GM12874 (cell line): ENCODE measurements at regions not wholly inside any gene's neighbourhood (a gene's known extent, or its start where the extent isn't known, plus 50 kb on each side); places are given as distances from the start of the nearest gene placed in this dataset.

Source experiments
- TF ChIP-seq, protein P1 (sequence below): IDR thresholded peaks from 2 replicates; pipeline ENCODE4 v1.5.1; 2011; ENCODE audit warnings: low read depth, mild to moderate bottlenecking, control low read depth, low read length, moderate library complexity; ENCODE audit not compliant: insufficient read depth

DNA sequence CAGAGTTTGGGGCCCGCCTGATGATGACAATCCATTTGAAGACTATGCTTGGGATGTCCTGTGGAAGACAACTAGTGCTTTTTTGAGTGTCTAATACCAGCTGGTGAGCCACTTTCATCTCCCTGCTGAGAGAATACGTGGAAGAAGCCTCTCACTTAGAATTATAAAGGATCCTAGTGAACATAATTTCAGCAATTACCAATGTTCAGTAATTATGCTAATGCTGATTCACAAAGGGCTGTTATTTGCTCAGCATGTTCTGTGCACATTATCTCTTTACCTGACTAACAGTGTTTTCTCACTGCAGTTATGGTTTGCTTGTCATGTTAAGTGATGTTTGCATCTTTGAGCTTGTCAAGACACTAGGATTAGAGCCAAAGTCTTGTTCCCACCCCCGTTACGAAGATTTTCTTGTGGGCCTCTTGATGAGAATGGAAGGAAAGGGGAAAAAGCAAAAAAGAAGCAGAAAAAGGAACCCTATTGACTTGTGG lies 282.1 kb upstream of the CHD6 start:
- TF ChIP-seq, protein P1, sequence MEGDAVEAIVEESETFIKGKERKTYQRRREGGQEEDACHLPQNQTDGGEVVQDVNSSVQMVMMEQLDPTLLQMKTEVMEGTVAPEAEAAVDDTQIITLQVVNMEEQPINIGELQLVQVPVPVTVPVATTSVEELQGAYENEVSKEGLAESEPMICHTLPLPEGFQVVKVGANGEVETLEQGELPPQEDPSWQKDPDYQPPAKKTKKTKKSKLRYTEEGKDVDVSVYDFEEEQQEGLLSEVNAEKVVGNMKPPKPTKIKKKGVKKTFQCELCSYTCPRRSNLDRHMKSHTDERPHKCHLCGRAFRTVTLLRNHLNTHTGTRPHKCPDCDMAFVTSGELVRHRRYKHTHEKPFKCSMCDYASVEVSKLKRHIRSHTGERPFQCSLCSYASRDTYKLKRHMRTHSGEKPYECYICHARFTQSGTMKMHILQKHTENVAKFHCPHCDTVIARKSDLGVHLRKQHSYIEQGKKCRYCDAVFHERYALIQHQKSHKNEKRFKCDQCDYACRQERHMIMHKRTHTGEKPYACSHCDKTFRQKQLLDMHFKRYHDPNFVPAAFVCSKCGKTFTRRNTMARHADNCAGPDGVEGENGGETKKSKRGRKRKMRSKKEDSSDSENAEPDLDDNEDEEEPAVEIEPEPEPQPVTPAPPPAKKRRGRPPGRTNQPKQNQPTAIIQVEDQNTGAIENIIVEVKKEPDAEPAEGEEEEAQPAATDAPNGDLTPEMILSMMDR: no peak

DNA sequence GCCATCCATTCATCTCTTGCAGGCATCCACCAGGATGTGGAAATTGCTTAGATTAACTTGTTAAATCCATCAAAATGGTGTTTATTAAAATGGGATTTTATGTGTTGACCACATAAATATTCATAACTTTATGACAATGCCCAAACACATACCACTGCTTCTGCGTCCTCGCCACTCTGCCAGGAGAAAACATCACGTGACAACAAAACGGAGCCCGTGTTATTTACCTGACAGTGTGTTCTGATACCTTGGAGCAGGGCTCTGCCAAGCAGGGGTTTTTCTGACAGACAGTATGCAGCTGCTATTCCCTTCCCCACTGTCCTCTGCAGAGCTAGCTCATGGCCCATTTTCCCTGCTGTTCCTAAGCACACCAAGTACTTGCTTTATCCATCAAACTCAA lies 279.5 kb upstream of the CHD6 start:
- TF ChIP-seq, protein P1: no peak

DNA sequence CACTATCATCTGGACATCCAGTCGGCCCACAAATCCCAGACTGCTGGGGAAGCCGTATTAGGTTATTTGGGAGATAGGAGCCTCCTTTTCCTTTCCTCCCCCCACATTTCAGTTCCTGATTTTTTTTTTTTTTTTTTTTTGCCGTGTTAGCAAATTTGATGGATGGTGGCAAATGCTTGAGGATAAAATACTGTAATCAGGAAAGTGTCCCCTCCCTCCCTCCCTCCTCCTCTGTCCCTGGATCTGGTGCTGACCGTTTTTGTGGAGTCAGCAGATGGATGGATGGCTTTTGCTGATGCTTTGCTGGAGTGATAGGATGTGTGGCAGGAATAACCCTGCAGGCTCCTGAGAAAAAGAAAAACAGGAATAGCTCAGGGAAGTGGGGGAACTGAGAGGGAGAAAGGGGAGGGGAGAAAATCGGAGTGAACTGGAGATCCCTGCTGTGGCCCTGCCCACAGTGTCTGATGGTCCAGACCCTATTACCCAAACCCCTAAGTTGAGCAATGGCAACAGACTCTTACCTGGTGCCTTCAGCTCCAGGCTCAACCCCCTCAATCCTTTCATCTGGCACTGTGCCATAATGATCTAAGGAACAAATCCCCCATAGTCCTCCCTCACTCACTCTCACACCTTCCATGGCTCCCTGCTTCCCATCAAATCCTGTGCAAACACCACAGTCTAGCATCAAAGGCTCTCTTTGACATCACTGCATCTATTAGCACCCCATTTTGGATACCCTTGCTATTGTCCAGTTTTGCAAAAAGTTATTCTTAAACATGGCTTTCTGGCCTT lies 277.3 kb upstream of the CHD6 start:
- TF ChIP-seq, protein P1: no peak

DNA sequence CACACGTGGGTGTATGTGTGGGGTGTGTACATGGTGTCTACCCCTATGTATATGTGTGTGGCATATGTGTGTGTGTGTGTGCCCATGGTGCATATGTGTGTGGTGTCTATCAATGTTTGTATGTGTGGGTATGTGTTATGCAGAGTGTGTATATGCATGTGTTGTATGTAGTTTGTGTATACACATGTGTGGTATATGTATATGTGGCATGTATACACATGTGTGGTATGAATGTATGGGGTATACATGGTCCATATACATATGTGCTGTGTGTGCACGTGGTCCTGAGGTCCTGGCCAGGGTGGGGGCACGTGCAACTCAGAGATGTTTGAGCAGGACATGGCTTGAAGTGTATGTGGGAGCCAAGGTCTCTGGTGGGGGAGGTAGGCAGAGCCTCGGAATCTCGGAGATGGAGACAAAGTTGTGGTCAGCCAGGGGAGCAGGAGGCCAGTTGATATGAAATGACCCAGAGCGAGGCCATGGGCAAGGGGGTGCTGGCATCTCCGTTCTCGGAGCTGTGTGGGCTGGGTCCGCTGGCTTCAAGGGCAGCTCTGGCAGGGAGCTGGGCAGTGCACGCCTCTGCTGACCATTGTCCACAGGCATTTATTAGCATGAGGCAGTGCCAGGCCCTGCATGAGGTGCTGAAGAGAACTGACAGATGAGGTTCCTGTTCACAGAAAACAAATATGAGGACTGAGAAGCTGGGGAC lies 276.2 kb upstream of the CHD6 start:
- TF ChIP-seq, protein P1: no peak

DNA sequence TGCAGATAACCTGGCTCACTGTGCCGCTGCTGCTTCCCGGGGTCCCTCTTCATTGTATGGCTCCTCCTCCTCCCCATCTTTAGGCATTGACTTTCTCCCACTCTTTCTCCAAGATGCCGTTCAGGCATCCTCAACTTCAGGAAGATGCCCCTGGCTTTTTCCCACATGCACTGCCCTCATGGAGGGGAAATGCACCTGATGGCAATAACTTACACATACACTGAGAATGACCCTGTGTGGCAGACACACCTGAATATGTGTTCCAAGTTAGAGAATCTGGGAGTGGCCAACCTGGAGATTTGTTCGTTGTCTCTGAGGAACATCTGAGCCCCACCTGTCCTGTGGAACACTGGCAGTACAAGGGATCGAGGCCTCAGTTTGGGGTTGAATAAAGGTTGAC lies 273.9 kb upstream of the CHD6 start:
- TF ChIP-seq, protein P1: no peak

DNA sequence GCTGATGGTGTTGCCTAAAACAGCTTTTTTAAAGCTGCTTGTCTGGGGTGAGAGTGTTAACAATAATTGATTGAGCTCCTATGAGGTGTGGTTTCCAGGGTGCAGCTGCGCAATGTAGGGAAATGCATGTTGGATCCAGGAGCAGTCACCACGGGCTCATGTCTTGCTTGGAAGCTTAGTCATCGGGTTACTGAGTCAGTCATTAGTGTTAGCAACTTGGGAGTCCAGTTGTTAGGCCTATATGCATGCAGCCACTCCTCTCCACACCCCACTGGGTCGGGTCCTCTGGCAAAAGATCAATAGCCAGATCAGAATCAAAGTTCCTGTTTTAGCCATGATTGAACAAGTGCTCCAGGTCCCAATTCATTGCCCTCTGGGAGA lies 271.7 kb upstream of the CHD6 start:
- TF ChIP-seq, protein P1: no peak

DNA sequence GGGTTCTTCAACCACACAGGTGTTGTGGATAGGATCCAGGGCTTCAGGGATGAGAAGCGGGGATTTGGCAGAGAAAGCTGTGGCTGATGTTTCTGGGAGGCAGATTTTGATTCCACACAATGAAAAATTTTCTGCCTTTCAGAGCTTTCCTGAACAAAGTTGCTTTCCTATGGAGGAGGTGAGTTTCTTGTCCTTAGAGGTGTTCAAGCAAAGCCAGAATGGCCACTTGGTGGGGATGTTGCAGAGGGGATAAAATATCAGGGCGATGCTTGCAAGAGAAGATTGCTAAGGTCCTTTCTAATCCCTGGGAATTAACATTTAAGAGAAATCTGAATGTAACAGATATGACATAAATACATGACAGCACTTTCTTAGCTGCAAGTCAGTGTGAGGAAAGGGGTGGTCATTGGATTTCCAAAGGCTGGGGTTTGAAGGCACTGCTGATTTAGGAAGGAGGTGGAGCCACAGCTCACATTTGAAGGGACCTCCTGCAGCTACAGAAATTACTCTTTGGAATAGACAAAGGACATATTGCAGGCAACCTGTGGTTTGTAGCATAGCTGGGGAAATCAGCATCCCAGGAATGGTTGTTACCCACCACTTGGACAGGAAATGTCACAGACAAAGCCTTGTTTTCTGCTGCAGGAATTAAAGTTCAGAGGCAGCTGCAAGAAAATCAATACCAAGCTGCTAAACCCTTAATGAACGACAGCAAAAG lies 271.1 kb upstream of the CHD6 start:
- TF ChIP-seq, protein P1: no peak
